NCI-H1436 (cell line): ENCODE measurements at regions not wholly inside any gene's neighbourhood (a gene's known extent, or its start where the extent isn't known, plus 50 kb on each side); places are given as distances from the start of the nearest gene placed in this dataset.

ENCODE experiments used
- DNase-seq: peaks from one replicate; lab custom pipeline; 2025; lab: John Stamatoyannopoulos, UW

DNA sequence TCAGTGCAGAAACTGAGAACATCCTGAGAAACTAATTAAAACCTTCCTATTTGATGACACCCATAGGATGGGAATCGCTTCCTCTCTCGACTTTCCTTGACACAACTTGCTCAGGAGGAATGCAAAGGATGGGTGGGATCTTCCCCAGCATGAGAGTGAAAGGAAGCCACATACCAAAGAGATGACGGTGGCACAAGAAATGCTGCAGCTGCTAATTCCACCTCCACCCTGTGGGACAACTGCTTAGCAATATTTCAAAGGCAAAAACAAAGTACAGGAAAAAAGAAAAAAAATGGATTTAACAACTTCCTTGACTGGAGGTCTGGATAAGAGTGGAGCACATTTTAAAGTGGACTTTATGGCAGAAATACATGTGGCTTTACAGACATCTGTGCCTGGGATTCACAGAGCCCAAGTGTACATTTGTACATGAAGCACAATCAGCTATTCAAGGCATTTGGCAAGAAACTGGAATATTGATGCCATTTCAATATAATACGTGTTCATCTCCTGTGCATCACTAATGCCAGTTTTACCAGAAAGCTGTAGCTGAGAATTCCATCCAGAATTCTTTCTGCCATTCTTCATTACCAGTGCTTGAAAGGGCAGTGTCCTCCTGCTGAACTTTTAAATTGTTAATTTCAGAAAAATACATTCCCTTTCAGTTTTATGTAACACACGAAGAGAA is 359.2 kb upstream of the ACTBL2 start:
- no peak for DNase-seq

DNA sequence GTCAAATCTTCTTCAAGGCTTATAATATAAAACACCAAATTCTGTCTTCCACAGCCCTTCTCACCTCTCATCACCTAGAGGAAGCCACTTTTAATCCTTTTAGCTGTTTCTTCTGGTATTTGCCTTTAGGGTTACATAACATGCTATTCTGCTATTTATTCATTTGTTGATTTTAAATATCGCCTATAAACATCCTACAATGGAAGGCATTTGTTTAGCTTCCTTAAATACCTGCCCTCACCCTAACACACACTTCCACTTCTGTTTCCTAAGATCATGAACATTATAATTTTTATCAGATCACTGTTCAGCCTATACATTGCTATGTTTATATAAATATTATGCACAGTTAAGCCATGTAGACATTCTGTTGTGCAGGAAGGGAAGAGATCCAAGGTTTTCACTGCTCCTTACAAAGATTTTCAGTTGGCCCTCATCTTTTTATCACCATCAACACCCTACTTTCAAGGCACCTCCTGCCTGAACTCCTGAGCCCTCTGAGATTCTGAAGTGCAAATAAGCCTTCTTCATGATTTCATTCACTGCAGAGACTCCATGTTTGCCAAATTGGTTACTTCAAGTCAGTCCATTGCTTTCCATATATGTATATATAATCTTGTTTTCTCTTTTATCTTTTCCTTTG is 356.9 kb upstream of the ACTBL2 start:
- no peak for DNase-seq

DNA sequence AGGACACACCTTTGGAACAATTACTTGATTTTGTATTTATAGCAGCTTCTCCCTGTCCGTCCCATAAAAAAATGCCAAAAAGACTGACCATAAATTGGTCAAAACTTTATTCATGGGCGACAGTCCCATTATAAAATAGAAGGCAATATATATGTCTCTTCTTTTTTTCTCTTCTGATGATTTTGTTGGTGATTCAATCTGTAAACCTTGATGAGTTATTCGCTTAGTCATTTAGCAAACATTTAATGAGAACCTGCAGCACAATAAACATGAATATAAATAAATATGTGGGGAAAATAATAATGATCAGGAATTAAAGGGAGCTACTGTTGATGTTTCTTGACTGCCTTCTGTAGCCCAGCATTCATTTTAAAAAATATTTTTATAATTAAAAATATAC is 356.4 kb upstream of the ACTBL2 start:
- no peak for DNase-seq

DNA sequence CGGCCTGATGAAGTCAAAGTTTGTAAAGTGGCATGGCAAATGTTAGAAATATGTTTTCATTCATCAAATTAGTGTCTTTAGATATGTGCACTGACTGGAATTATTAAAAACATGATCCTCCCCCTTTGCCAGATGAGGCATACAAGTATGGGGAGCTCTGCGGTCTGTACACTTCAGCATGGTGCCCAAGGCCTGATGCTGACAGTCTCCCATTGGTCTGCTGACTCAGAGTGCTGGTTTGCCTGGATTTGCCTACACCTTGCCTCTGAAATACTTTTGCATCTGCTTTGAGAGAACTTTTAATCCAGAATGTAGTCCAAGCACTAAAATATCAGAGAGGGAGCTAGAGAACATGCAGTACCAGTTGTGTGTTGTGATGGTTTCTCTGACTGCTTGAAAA is 354.3 kb upstream of the ACTBL2 start:
- DNase-seq, result no peak

DNA sequence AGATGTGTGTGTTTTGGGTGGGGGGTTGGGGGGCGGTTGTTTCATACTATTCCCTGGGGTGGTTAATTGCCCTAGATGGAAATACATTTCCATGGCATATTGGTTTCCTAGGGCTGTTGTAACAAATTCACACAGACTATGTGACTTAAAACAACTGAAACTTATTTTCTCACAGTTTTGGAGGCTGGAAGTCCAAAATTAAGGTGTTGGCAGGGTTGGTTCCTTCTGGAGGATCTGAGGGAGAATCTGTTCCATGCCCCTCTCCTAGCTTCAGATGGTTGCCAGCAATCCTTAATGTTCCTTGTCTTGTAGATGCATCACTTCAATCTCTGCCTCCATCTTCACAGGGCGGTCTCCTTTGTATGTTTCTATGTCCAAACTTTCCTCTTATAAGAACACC is 353.7 kb upstream of the ACTBL2 start:
- DNase-seq, result no peak

DNA sequence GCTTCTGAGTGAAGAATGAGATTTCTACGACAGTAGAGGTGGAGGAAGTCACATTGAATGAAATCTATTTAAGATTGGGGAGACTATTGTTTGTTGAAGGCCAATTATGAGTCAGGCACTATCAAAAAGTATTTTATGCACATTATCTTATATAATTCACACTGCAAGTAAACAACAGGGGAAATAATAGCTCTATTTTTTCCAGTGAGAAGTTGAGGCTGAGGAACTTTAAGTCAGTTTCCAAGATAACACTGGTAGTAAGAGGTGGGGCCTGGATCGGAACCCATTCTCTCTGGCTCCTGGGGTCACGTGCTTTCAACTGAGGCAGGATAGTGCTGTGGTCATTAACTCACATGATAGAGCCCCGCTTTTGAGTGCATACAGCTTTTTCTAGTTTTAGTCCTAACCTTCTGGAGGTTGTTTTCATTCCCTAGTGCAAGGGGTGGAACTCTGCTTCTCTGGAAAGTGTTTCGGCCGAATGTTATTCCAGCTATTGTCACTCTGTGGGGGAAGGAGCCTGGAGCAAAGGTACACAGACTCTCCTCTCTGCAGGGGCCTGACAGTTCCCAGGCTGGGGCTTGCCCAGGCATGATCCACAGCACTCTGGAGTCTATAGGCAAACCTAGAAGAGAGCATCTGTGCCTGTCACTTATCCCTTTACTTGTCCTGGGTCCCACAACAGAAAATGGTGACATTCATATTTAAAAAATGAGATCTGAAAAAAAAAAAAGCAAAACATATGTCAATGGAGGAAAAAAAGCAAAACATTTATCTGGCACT is 352.4 kb upstream of the ACTBL2 start:
- DNase-seq, result no peak

DNA sequence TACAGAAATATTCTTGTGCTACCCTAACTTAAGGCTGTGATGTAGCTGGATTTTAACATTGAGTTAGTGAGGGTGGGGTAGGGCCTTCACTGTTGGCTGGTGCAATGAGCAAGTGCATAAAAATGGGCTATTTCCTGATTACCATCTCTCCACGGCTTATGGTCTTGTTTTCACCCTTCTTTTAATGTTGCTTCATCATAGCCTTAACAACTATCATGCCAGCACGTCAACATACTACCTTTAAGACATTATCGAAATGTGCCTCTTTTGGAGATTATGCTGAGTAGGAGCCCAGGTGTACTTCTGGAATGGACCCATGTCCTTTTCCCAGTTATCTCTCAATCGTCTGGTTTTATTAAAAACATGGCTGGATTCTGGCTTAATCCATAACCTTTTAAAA is 350.9 kb upstream of the ACTBL2 start:
- no peak for DNase-seq

DNA sequence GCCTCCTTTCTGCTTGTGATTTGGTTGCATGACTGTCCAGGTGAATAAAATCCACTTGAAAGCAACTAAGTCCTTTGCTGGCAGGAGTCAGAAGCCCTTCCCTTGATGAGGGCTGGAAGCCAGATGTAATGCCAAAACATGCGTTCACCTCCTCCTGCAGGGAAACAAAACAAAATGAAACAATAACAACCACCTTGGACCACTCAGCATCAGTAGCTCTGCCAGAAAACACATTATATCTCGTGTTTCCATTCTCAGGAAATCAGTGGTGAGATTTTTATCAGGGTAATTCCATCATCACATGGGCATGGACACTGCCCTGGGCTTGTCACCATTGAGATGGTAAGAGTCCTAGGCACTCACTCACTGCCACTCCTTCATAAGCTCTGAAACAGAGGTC is 350.3 kb upstream of the ACTBL2 start:
- DNase-seq, result no peak

DNA sequence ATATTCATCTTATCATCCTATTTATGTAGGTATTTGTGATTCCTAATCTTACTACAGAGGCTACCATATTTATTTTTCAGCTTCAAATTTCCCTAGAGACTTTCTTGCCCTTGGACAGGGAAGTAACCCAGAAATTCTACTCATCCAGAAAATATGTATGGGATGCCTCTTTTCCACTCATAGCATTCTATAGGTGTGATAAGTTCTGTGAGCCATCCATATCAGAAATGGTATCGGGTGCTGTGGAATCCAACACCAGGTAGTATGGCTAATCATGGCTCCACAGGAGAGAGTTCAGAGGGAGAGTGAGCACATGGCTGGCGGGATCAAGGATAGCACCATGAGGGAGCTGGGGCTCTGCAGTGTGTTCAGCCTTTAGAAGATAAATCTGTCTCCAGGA is 349.3 kb upstream of the ACTBL2 start:
- DNase-seq, result no peak

DNA sequence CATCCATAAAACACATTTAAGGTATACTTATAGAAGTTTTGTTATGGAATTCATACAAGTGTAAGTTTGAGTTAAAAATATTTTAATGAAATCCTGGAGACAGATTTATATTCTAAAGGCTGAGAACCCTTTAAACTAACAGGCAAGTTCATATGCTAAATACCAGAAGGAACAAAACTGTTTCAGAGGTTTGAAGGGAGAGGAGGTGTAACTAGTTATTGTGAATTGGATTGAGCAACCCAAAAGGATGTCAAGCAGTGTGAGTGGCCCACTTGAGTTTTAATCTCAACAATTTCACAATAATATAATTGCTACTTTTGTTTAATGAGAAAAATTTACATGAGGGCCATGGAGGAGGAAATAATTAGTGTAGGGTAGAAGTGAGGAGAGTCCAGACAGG is 348.5 kb upstream of the ACTBL2 start:
- no peak for DNase-seq

DNA sequence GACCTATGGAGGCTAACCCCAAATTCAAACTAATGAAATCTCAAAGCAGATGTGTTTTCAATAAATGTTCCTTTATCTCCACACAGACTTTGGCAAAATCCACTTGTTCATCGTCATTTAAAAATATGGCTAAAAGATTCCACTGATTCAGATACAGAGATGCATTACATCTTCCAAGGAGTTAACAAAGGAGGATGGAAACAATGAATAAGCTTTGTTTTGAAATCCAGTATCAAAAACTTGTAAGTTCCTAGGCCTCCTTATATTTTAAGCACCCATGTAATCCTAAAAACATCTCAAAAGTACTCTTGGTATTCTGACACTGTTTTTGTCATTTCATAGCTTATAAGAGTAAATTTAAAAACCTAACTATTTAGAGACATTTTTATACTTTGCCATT is 345.6 kb upstream of the ACTBL2 start:
- DNase-seq, result no peak

DNA sequence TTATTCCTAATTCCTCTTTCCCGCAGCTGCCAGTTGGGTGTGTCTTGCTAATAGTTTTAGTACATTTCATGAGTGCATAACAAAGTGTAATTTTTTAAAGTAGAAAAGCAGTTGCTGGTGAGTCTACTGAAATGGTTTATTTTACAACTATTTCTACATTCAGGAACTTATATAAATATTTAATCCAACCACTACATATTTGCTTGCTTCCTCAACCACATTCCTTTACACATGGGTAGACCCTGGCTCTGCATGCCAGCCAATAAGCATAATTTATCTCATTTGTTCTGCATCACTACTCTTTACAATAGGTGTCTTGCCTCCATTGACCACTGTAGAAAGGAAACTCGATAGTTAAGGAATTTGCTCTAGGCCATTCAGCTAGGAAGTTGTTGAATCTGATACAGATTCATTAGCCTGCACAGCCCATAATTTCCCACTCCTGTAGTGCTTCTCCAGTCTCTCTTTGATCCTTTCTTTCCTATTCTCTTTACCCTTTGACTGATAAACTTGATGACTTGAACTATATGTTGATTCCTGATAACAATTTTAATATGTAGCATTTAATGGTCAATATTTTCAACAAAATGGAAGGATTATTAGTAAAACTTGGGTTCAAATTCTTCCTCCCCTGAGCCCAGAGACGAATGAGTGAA is 342.5 kb upstream of the ACTBL2 start:
- DNase-seq, result no peak

DNA sequence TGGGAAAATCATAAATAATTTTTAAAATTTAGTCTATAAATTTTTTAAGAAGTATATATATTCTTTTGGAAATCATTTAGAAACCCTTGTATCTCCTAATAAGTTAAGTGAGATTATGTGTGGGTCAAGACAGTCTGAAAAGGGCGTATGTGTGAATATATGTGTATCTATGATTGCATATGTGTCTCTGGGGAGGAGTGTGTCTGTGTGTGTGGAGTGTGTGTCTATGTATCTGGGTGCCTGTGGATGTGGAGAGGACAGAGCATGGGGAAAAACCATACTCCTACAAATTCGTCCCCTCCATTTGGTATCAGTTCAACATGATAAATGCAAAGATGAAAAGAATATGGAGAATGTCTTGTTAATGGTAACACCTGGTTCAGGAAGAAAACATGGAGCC is 342.0 kb upstream of the ACTBL2 start:
- DNase-seq, result no peak

DNA sequence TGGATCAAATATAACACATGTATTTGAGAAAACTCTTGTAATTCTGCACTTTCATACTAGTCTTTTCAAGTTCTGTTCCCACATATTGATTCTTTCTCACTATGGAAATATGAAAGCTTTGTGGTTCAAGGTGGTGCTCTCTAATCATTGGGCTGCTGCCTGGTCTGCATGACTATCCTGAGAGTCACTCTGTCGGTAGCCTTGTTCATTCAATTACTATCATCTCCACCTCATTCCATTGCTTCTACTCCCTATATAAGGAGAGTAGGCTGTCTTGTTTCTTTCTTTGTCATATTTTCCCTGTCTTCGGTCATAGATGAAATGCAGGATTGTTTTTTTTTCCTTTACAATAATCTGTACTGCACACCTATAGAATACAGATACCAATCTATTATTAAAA is 341.4 kb upstream of the ACTBL2 start:
- no peak for DNase-seq

DNA sequence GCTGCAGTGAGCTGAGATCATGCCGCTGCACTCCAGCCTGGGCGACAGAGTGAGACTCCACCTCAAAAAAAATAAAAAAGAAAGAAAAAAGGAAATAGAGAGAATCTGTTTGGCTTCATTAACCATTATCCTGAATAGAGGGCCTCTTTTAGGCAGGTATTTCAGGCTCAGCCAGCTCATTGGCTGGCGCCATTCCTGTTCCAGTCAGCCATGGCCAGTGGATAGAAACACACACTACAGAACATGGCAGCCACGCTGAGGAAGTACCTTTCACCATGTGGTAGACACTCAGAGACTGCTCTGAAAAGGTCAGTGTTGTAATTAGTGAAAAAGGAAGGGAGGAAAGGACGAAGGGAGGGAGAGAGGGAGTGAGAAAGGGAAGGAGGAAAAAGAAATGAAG is 340.0 kb upstream of the ACTBL2 start:
- DNase-seq, result no peak

DNA sequence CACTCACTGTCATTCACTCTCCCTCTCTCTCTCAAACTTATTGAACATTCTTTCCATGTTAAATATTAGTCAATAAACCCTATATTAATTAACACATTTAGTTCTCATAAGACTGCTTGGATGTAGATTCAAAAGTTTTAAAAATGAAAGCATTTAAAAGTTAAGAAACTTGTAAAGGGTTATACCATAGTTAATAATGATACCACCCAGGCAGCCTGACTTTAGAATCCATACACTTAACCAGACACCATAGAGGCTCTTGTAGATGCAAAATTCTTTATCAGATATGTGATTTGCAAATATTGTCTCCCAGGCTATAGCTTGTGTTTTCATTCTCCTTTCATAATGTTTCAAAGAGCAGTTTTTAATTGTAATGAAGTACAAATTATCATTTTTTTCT is 335.8 kb upstream of the ACTBL2 start:
- no peak for DNase-seq

DNA sequence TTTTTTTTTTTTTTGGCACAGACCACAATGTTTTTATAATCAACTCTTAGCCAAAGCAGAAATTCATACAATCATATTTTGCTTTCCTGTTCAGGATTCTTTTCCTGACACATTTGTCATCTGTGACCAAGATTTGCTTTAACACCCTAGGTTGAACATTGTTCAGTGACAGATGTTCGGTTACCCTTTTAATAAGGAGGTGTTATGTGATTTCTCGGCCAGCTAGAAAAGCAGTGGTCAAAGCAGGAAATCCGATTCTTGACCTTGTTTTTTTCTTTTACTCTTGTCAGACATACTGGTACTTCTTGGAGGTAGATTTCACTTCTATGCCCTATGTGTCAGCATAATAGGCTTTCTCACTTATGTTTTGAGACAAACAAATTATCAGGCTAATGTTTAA is 335.3 kb upstream of the ACTBL2 start:
- no peak for DNase-seq

DNA sequence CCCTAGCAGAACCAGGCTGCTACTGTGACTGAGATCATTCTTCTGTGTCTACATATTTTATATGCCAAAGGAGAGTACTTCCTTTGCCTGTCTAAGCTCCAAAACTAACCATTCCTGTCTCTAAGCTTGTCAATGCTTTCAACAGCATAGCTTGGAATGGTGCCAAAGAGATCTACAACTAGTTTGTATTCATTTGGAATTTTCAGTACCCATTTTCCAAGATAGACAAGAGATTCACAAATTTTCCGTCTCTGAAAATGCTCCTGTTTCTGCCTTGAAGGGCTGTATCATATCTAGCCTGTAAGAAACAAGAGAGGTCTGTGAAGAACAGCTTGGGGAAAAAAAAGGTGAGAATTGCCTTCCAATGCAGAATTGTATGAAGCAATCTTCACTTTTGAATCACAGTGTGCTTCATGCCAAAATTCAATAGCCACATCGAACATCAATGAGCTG is 334.4 kb upstream of the ACTBL2 start:
- DNase-seq, result no peak

DNA sequence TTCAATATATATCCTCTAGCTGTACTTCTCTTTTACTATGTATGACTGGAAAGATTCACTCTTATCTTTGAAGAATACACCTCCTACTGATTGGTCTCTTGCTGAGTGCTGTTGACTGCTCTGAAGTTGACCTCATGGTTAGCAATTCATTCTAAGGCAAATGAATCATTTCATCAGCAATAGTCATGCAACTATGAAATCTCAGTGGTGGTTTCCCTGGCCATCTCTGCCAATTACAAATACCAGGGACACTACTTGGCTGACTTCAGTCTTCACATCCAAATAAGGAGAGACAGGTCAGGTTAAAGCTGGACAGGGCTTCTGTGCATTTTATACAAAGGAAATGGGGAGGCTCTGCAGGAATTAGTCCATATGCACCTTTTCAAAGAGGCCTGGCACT is 333.5 kb upstream of the ACTBL2 start:
- DNase-seq, result no peak

DNA sequence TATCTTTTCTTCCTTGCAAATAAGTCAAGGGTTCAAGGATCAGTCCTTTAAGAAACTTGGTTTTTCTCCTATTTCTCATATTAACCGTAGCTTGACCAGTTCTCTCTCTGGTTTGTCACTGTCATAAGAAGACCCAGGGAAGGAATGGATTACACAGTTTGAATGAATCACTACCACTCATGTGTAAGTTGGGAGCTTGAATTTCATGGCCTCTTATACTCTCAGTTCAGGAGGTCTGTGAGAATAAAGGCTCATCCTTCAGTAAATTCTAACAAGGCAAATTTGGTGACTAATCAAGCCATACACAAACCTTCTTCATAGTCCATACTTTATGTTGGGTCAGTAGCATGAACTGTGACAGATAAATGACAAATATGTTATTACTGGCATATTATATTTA is 323.1 kb upstream of the ACTBL2 start:
- DNase-seq, result no peak

DNA sequence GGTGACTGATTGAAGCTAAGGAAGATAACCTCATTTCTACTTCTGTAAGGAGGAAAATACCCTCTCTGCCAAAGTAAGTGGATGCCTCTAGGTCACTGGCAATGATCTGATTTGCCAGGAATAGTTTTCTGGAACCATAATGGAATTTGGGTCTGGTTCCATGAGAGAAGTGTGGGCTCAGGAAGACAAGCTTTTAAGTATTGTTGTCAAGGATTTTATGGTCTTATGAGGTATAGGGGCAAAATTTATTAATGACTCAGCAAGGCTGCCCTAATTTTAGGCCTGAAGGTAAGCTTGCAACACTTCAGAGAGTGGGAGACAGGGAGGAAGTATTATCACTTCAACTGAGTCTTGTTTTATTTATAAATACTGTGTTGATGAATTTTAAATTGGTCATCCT is 322.6 kb upstream of the ACTBL2 start:
- DNase-seq, result no peak

DNA sequence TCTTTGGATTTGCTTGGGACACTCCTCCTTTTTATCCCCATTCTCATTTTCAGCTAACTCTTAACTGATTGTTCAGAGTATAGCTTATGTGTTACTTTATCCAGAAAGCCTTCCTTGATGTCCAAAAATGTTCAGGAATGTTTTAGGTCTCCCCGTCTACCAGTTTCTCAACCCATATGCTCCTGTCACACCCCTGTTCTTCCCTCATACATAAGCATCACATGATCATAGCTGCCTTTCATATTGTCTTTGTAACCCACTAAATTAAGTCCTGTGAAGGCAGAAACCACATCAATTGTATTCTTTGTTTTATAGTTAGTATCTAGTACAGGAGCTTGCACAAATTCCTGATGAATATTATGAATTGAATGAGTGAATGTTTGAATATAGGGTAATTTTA is 321.9 kb upstream of the ACTBL2 start:
- DNase-seq, result no peak

DNA sequence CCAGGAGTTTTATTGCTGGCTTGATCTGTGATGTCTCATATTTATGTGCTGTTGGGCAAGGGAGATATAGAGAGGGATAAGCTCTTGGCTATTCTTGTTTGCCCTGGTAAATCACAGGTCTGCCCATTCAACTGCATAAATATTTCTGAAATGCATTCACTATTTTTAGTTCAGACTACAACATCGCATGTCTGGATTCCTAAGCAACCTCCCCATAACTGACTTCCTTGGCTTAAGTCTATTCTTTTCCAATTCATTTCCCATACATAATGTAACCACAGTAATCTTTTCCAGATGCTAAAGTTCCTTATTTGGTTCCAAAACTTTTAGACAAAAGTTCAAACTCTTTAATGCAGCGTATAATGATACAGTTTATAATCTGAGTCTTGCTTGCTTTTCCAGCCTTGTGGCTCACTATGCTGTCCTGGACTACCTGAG is 321.4 kb upstream of the ACTBL2 start:
- no peak for DNase-seq
